HG03432 (cell line): ENCODE measurements at regions not wholly inside any gene's neighbourhood (a gene's known extent, or its start where the extent isn't known, plus 50 kb on each side); places are given as distances from the start of the nearest gene placed in this dataset.

Source experiments
- ATAC-seq: cut with Tn5 transposase; IDR thresholded peaks from one replicate; pipeline ENCODE4 v1.9.1; 2021; ENCODE audit warnings: mild to moderate bottlenecking, moderate library complexity; ENCODE audit not compliant: unreplicated experiment

GRCh38 chr6:169083508-169083874, 170.2 kb downstream of the THBS2 start:
- ATAC-seq, result no peak

GRCh38 chr6:169082817-169083507, 170.7 kb downstream of the THBS2 start:
- ATAC-seq, result no peak

- no peak for ATAC-seq
Observed at GRCh38 chr6:169082093-169082492, 171.6 kb downstream of the THBS2 start.

- ATAC-seq, result no peak
Observed at GRCh38 chr6:169081248-169081647, 172.4 kb downstream of the THBS2 start.

- ATAC-seq, result no peak
Observed at GRCh38 chr6:169079650-169080049, 174.0 kb downstream of the THBS2 start.

GRCh38 chr6:169078399-169079145, 175.1 kb downstream of the THBS2 start:
- ATAC-seq, result no peak

- no peak for ATAC-seq
Observed at GRCh38 chr6:169075915-169076654, 177.6 kb downstream of the THBS2 start.

- ATAC-seq, result no peak
Observed at GRCh38 chr6:169075211-169075914, 178.3 kb downstream of the THBS2 start.

GRCh38 chr6:169074526-169074925, 179.1 kb downstream of the THBS2 start:
- no peak for ATAC-seq

- no peak for ATAC-seq
Observed at GRCh38 chr6:169073311-169073710, 180.3 kb downstream of the THBS2 start.

- no peak for ATAC-seq
Observed at GRCh38 chr6:169072127-169073042, 181.3 kb downstream of the THBS2 start.

- no peak for ATAC-seq
Observed at GRCh38 chr6:169071394-169071793, 182.3 kb downstream of the THBS2 start.

GRCh38 chr6:169070506-169071176, 183.0 kb downstream of the THBS2 start:
- ATAC-seq, result no peak

- no peak for ATAC-seq
Observed at GRCh38 chr6:169069356-169069755, 184.3 kb downstream of the THBS2 start.

GRCh38 chr6:169064194-169064593, 189.5 kb downstream of the THBS2 start:
- no peak for ATAC-seq

GRCh38 chr6:169062272-169062671, 191.4 kb downstream of the THBS2 start:
- no peak for ATAC-seq

GRCh38 chr6:169058634-169059033, 195.0 kb downstream of the THBS2 start:
- ATAC-seq, result no peak

GRCh38 chr6:169052462-169052861, 201.2 kb downstream of the THBS2 start:
- no peak for ATAC-seq

GRCh38 chr6:169051371-169051770, 202.3 kb downstream of the THBS2 start:
- ATAC-seq, result no peak

- ATAC-seq, result no peak
Observed at GRCh38 chr6:169048865-169049205, 204.8 kb downstream of the THBS2 start.
